Prostate gland (tissue), 2 donors: ENCODE measurements at regions not wholly inside any gene's neighbourhood (a gene's known extent, or its start where the extent isn't known, plus 50 kb on each side); places are given as distances from the start of the nearest gene placed in this dataset.

Experiments
- DNase-seq: peaks from one replicate; pipeline ENCODE4 v3.0.0-alpha.2; 2019; ENCODE audit warnings: low spot score
- H3K27ac ChIP-seq, 2 donors: fragments of 200-600 bp; sonication (generic); 2 replicates each; pipeline ENCODE4 v1.5.1; 2017 to 2019
- H3K27me3 ChIP-seq: fragments of 200-600 bp; sonication (generic); replicated peaks from 2 replicates; pipeline ENCODE4 v1.5.1; 2019; ENCODE audit not compliant: insufficient read depth
- H3K36me3 ChIP-seq, 2 donors: fragments of 200-600 bp; sonication (generic); 1 replicate in 1 of 2; 2 replicates in 1 of 2; pipeline versions ENCODE4 v1.5.1 to v1.8.1; 2017 to 2019
- H3K4me1 ChIP-seq: fragments of 200-600 bp; sonication (generic); replicated peaks from 2 replicates; pipeline ENCODE4 v1.5.1; 2019
- H3K4me3 ChIP-seq, 2 donors: fragments of 200-600 bp; sonication (generic); 2 replicates each; pipeline ENCODE4 v1.5.1; 2017 to 2019
- H3K9me3 ChIP-seq: fragments of 200-600 bp; sonication (generic); 2 replicates; pipeline ENCODE4 v1.5.1; 2017
- POLR2A ChIP-seq: fragments of 450-650 bp; IDR thresholded peaks from one replicate; pipeline ENCODE4 v1.6.1; 2016; ENCODE audit warnings: antibody characterized with exemption, mild to moderate bottlenecking
- POLR2AphosphoS5 ChIP-seq: sonication (generic); formaldehyde crosslinking; IDR thresholded peaks from one replicate; pipeline ENCODE4 v1.6.1; 2017; ENCODE audit warnings: antibody characterized with exemption
- WGBS: methylation state at CpG from one replicate; pipeline ENCODE4 v1.1.5; 2018; 5-methylcytosine and 5-hydroxymethylcytosine counted together
- intact Hi-C: fragments of 100-400 bp; cut with DNase I; formaldehyde crosslinking; loops from one replicate; pipeline ENCODE4 v1.14.2; 2022
- TF ChIP-seq, protein P1 (sequence below), 4 experiments: fragments of 200-600 bp in 2 of 4; fragments of 450-650 bp in 2 of 4; sonication (generic) in 2 of 4; IDR thresholded peaks; 1 replicate in 3 of 4; 2 replicates in 1 of 4; pipeline ENCODE4 v1.5.1; 2016 to 2019; ENCODE audit warnings: antibody characterized with exemption in 4 of 4, mild to moderate bottlenecking in 2 of 4, moderate library complexity in 2 of 4

DNA sequence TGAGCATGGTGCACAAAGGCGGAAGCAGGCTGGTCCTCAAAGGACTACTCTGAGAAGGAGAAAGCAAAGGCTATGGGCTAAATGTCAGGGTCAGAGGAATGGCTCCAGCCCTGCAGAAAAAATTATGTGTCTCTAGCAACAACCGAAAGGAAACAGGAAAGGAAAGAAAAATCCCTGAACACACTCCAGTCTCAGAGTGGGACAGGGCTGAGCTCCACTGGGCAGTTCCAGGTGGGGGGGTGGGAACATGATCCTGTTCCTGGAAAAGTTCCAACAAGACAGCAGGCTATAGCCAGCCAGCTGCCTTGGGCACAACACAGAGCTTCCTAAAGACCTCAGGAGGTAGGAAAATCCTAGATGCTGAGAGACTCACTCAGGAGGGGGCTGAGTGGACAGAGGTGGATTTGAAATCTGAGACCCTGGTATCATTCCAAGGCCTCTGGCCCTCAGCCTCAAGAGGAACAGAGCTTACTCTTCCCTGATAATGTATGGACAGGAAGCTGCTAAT lies 1088.2 kb downstream of the TBC1D22A start:
- H3K27ac ChIP-seq = no peak overlapping the region
- no peaks in the 10 kb centered on the region for H3K9me3 ChIP-seq
- WGBS = 40% methylated on average over 2 of the region's 2 CpGs
- no peaks in the 10 kb centered on the region for H3K4me1 ChIP-seq
- intact Hi-C loops = no loop called here
- no peak for DNase-seq
- no peak overlapping the region for H3K4me3 ChIP-seq
- TF ChIP-seq POLR2A = no peak
- no peak for TF ChIP-seq POLR2AphosphoS5
- TF ChIP-seq, protein P1, sequence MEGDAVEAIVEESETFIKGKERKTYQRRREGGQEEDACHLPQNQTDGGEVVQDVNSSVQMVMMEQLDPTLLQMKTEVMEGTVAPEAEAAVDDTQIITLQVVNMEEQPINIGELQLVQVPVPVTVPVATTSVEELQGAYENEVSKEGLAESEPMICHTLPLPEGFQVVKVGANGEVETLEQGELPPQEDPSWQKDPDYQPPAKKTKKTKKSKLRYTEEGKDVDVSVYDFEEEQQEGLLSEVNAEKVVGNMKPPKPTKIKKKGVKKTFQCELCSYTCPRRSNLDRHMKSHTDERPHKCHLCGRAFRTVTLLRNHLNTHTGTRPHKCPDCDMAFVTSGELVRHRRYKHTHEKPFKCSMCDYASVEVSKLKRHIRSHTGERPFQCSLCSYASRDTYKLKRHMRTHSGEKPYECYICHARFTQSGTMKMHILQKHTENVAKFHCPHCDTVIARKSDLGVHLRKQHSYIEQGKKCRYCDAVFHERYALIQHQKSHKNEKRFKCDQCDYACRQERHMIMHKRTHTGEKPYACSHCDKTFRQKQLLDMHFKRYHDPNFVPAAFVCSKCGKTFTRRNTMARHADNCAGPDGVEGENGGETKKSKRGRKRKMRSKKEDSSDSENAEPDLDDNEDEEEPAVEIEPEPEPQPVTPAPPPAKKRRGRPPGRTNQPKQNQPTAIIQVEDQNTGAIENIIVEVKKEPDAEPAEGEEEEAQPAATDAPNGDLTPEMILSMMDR (IDR thresholded peaks at IDR 0.05) = no peak
- no peaks in the 10 kb centered on the region for H3K36me3 ChIP-seq
- H3K27me3 ChIP-seq = peaks cover 2% of the 10 kb centered on the region

DNA sequence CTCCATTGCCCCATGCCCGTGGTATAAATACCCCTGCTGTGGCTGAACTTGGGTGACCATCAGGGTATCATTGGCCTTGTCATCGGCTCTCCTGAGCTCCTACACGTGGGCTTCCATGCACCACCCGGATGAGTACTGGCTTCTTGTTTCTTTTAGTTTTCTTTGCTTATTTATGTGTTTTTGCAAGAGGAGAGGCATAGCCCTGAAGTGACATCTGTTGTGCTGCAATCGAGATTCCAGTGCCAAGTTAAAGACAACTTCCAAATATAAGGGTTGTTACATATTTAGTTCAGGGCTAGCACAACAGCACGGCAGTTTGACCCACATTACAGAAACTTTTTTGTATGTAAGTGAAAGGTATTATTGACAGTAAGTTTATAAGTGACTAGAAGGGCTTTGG lies 1087.1 kb downstream of the TBC1D22A start:
- H3K27me3 ChIP-seq = peaks cover 2% of the 10 kb centered on the region
- DNase-seq = no peak
- H3K4me3 ChIP-seq = no peak overlapping the region
- no peaks in the 10 kb centered on the region for H3K9me3 ChIP-seq
- no peaks in the 10 kb centered on the region for H3K4me1 ChIP-seq
- no peak overlapping the region for H3K27ac ChIP-seq
- 81% methylated on average over 6 of the region's 6 CpGs for WGBS
- intact Hi-C loops = no loop called here
- H3K36me3 ChIP-seq = no peaks in the 10 kb centered on the region
- TF ChIP-seq POLR2A (no peak), POLR2AphosphoS5 (no peak)
- TF ChIP-seq, protein P1 (IDR thresholded peaks at IDR 0.05) = no peak

DNA sequence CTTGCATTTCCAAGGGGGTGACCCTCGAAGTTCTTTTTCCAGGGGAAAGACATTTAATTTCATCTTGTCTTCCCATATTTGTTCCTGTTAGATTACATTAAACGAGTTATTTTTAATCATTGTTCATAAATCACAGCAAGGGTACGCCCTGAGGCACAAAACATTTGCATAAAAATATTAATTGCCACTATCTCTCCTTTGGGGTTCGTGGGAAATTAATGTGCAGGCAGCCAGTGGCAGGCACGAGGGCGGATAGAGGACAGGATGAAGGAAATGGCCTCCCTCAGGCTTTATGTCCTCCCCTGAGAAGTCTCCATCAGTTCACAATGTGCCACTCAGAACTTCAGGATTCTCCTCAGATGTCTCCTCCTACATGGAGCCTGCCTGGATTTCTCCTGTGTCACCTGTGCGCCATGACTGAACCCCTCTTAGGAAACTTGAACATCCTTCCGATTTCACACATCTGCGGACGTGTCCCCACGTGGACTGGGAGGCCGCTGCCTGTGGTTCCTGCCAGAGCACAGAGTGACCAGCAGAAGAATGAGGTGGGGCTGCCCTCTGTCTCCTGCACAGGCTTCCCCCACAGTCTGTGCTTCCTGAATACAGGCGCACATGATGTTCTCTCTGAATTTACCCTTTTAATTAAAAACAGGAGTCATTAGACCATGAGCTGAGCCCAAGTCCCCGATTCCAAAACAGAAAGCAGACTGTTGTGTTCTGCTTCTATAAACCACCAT lies 1085.9 kb downstream of the TBC1D22A start:
- Histone ChIP-seq H3K9me3 (no peaks in the 10 kb centered on the region), H3K36me3 (no peaks in the 10 kb centered on the region), H3K4me3 (no peak overlapping the region), H3K27me3 (peaks cover 5% of the 10 kb centered on the region), H3K4me1 (no peaks in the 10 kb centered on the region), H3K27ac (no peak overlapping the region)
- TF ChIP-seq, protein P1 (IDR thresholded peaks at IDR 0.05) = no peak
- TF ChIP-seq POLR2A = no peak
- TF ChIP-seq POLR2AphosphoS5 = no peak
- 79% methylated on average over 14 of the region's 14 CpGs for WGBS
- intact Hi-C loops = no loop called here
- no peak for DNase-seq

- WGBS = 38% methylated on average over 8 of the region's 8 CpGs
Measured at GRCh38 chr22:47847131-47847890, 1084.9 kb downstream of the TBC1D22A start.

More at GRCh38 chr22:47847131-47847890, 1084.9 kb downstream of the TBC1D22A start:
- H3K9me3 ChIP-seq = no peaks in the 10 kb centered on the region
- no peak overlapping the region for H3K4me3 ChIP-seq
- H3K36me3 ChIP-seq = no peaks in the 10 kb centered on the region
- H3K27me3 ChIP-seq = peaks cover 5% of the 10 kb centered on the region
- TF ChIP-seq POLR2A (no peak), POLR2AphosphoS5 (no peak)
- TF ChIP-seq, protein P1 (IDR thresholded peaks at IDR 0.05) = no peak
- intact Hi-C loops = no loop called here
- no peaks in the 10 kb centered on the region for H3K4me1 ChIP-seq
- H3K27ac ChIP-seq = no peak overlapping the region
- DNase-seq = no peak
